ENCODE measurements at regions not wholly inside any gene's neighbourhood (a gene's known extent, or its start where the extent isn't known, plus 50 kb on each side); places are given as distances from the start of the nearest gene placed in this dataset.
"Not testable (repeated sequence)": the region's sequence is repeated elsewhere in the genome, so short reads cannot be mapped to it uniquely, and the experiment has no call there.

GRCh38 chr15:79602180-79602579, 170.0 kb downstream of the MINAR1 start:
- H3K4me1 Mint-ChIP-seq (ENCODE audit: low read depth) = no peaks in the 10 kb centered on the region
- H3K27ac Mint-ChIP-seq = no peak overlapping the region
- H3K9me3 Mint-ChIP-seq = no peaks in the 10 kb centered on the region
- H3K27me3 Mint-ChIP-seq (ENCODE audit: low read depth) = peaks cover 10% of the 10 kb centered on the region
- no peaks in the 10 kb centered on the region for H3K36me3 Mint-ChIP-seq (ENCODE audit: low read depth)
- H3K4me3 Mint-ChIP-seq = no peak overlapping the region
- DNase-seq (ENCODE audit: low spot score) = no peak

GRCh38 chr15:79602731-79603130, 170.6 kb downstream of the MINAR1 start:
- Mint-ChIP-seq H3K27ac (no peak overlapping the region), H3K4me3 (no peak overlapping the region), H3K9me3 (no peaks in the 10 kb centered on the region), H3K36me3 (ENCODE audit: low read depth) (no peaks in the 10 kb centered on the region), H3K4me1 (ENCODE audit: low read depth) (no peaks in the 10 kb centered on the region), H3K27me3 (ENCODE audit: low read depth) (peaks cover 12% of the 10 kb centered on the region)
- DNase-seq (ENCODE audit: low spot score) = no peak

GRCh38 chr15:79606831-79607355, 174.8 kb downstream of the MINAR1 start:
- Mint-ChIP-seq H3K27ac (no peak overlapping the region), H3K27me3 (ENCODE audit: low read depth) (peaks cover 13% of the 10 kb centered on the region), H3K4me1 (ENCODE audit: low read depth) (no peaks in the 10 kb centered on the region), H3K9me3 (no peaks in the 10 kb centered on the region), H3K4me3 (no peak overlapping the region), H3K36me3 (ENCODE audit: low read depth) (no peaks in the 10 kb centered on the region)
- no peak for DNase-seq (ENCODE audit: low spot score)

GRCh38 chr15:79608066-79608864, 176.1 kb downstream of the MINAR1 start:
- peaks cover 12% of the 10 kb centered on the region for H3K27me3 Mint-ChIP-seq (ENCODE audit: low read depth)
- H3K9me3 Mint-ChIP-seq = no peaks in the 10 kb centered on the region
- H3K36me3 Mint-ChIP-seq (ENCODE audit: low read depth) = no peaks in the 10 kb centered on the region
- H3K4me1 Mint-ChIP-seq (ENCODE audit: low read depth) = no peaks in the 10 kb centered on the region
- H3K4me3 Mint-ChIP-seq = no peak overlapping the region
- no peak overlapping the region for H3K27ac Mint-ChIP-seq
- DNase-seq (ENCODE audit: low spot score) = no peak

- no peaks in the 10 kb centered on the region for H3K4me1 Mint-ChIP-seq (ENCODE audit: low read depth)
- H3K9me3 Mint-ChIP-seq = no peaks in the 10 kb centered on the region
- no peak overlapping the region for H3K4me3 Mint-ChIP-seq
- H3K36me3 Mint-ChIP-seq (ENCODE audit: low read depth) = no peaks in the 10 kb centered on the region
- no peak overlapping the region for H3K27ac Mint-ChIP-seq
- no peak for DNase-seq (ENCODE audit: low spot score)
- peaks cover 10% of the 10 kb centered on the region for H3K27me3 Mint-ChIP-seq (ENCODE audit: low read depth)
Measured at GRCh38 chr15:79609506-79609905, 177.4 kb downstream of the MINAR1 start.

GRCh38 chr15:79610021-79610420, 177.9 kb downstream of the MINAR1 start:
- H3K27ac Mint-ChIP-seq = no peak overlapping the region
- H3K27me3 Mint-ChIP-seq (ENCODE audit: low read depth) = peaks cover 7% of the 10 kb centered on the region
- no peak for DNase-seq (ENCODE audit: low spot score)
- no peak overlapping the region for H3K4me3 Mint-ChIP-seq
- no peaks in the 10 kb centered on the region for H3K9me3 Mint-ChIP-seq
- no peaks in the 10 kb centered on the region for H3K4me1 Mint-ChIP-seq (ENCODE audit: low read depth)
- H3K36me3 Mint-ChIP-seq (ENCODE audit: low read depth) = no peaks in the 10 kb centered on the region

GRCh38 chr15:79615754-79616153, 183.6 kb downstream of the MINAR1 start:
- no peak for DNase-seq (ENCODE audit: low spot score)
- H3K27me3 Mint-ChIP-seq (ENCODE audit: low read depth) = peaks cover 12% of the 10 kb centered on the region
- H3K27ac Mint-ChIP-seq = no peak overlapping the region
- no peak overlapping the region for H3K4me3 Mint-ChIP-seq
- no peaks in the 10 kb centered on the region for H3K9me3 Mint-ChIP-seq
- H3K4me1 Mint-ChIP-seq (ENCODE audit: low read depth) = no peaks in the 10 kb centered on the region
- no peaks in the 10 kb centered on the region for H3K36me3 Mint-ChIP-seq (ENCODE audit: low read depth)

- Mint-ChIP-seq H3K27ac (no peak overlapping the region), H3K4me1 (ENCODE audit: low read depth) (no peaks in the 10 kb centered on the region), H3K9me3 (no peaks in the 10 kb centered on the region), H3K4me3 (no peak overlapping the region), H3K27me3 (ENCODE audit: low read depth) (peaks cover 15% of the 10 kb centered on the region), H3K36me3 (ENCODE audit: low read depth) (no peaks in the 10 kb centered on the region)
- DNase-seq (ENCODE audit: low spot score) = no peak
Measured at GRCh38 chr15:79617071-79617470, 184.9 kb downstream of the MINAR1 start.

GRCh38 chr15:79620112-79620857, 188.1 kb downstream of the MINAR1 start:
- Mint-ChIP-seq H3K9me3 (no peaks in the 10 kb centered on the region), H3K27ac (no peak overlapping the region), H3K4me3 (no peak overlapping the region)

GRCh38 chr15:79621805-79622204, 189.7 kb downstream of the MINAR1 start:
- not testable (repeated sequence) for DNase-seq (ENCODE audit: low spot score); H3K27ac Mint-ChIP-seq; H3K4me3 Mint-ChIP-seq; H3K36me3 Mint-ChIP-seq (ENCODE audit: low read depth); H3K4me1 Mint-ChIP-seq (ENCODE audit: low read depth); H3K9me3 Mint-ChIP-seq
- peaks cover 26% of the 10 kb centered on the region for H3K27me3 Mint-ChIP-seq (ENCODE audit: low read depth)

More at GRCh38 chr15:79620112-79620857, 188.1 kb downstream of the MINAR1 start:
- Mint-ChIP-seq H3K27me3 (ENCODE audit: low read depth) (peaks cover 24% of the 10 kb centered on the region), H3K4me1 (ENCODE audit: low read depth) (no peaks in the 10 kb centered on the region), H3K36me3 (ENCODE audit: low read depth) (no peaks in the 10 kb centered on the region)
- DNase-seq (ENCODE audit: low spot score) = no peak

- H3K9me3 Mint-ChIP-seq = no peaks in the 10 kb centered on the region
- no peak overlapping the region for H3K27ac Mint-ChIP-seq
- no peak overlapping the region for H3K4me3 Mint-ChIP-seq
- no peak for DNase-seq (ENCODE audit: low spot score)
- H3K4me1 Mint-ChIP-seq (ENCODE audit: low read depth) = no peaks in the 10 kb centered on the region
- no peaks in the 10 kb centered on the region for H3K36me3 Mint-ChIP-seq (ENCODE audit: low read depth)
- peaks cover 30% of the 10 kb centered on the region for H3K27me3 Mint-ChIP-seq (ENCODE audit: low read depth)
Measured at GRCh38 chr15:79623488-79623887, 191.4 kb downstream of the MINAR1 start.

GRCh38 chr15:79629687-79630086, 197.6 kb downstream of the MINAR1 start:
- Mint-ChIP-seq H3K9me3 (no peaks in the 10 kb centered on the region), H3K27me3 (ENCODE audit: low read depth) (peaks cover 16% of the 10 kb centered on the region), H3K4me3 (no peak overlapping the region), H3K36me3 (ENCODE audit: low read depth) (no peaks in the 10 kb centered on the region), H3K27ac (no peak overlapping the region), H3K4me1 (ENCODE audit: low read depth) (no peaks in the 10 kb centered on the region)
- no peak for DNase-seq (ENCODE audit: low spot score)

- no peaks in the 10 kb centered on the region for H3K9me3 Mint-ChIP-seq
- H3K27me3 Mint-ChIP-seq (ENCODE audit: low read depth) = peaks cover 9% of the 10 kb centered on the region
- no peaks in the 10 kb centered on the region for H3K36me3 Mint-ChIP-seq (ENCODE audit: low read depth)
- no peaks in the 10 kb centered on the region for H3K4me1 Mint-ChIP-seq (ENCODE audit: low read depth)
- DNase-seq (ENCODE audit: low spot score) = no peak
- H3K4me3 Mint-ChIP-seq = no peak overlapping the region
- H3K27ac Mint-ChIP-seq = no peak overlapping the region
Measured at GRCh38 chr15:79632457-79632856, 200.3 kb downstream of the MINAR1 start.

- DNase-seq (ENCODE audit: low spot score) = no peak
- Mint-ChIP-seq H3K36me3 (ENCODE audit: low read depth) (no peaks in the 10 kb centered on the region), H3K4me3 (no peak overlapping the region), H3K9me3 (no peaks in the 10 kb centered on the region), H3K4me1 (ENCODE audit: low read depth) (no peaks in the 10 kb centered on the region), H3K27ac (no peak overlapping the region), H3K27me3 (ENCODE audit: low read depth) (peaks cover 5% of the 10 kb centered on the region)
Measured at GRCh38 chr15:79635149-79635771, 203.1 kb downstream of the MINAR1 start.

Data from T-helper 2 cell treated with Interferon-gamma antibody and Interleukin-4, amounts not matched to agents 5 μg/mL and 100 μg/mL, for 36 hours (primary cell).